ENCODE measurements at regions not wholly inside any gene's neighbourhood (a gene's known extent, or its start where the extent isn't known, plus 50 kb on each side); places are given as distances from the start of the nearest gene placed in this dataset.
"Not testable (repeated sequence)": the region's sequence is repeated elsewhere in the genome, so short reads cannot be mapped to it uniquely, and the experiment has no call there.

DNA sequence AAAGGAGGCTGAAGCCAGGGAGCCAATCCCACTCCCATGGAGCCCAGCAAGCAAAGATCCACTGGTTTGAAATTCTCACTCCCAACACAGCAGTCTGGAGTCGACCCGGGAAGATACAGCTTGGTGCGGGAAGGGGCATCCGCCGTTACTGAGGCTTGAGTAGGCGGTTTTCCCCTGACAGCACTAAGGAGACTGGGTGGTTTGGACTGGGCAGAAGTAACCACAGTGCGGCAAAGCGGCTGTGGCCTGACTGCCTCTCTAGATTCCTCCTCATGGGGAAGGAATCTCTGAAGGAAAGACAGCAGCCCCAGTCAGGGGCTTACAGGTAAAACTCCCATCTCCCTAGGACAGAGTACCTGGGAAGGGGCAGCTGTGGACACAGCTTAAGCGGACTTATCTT, 261.6 kb upstream of the KYNU start:
- no peak for DNase-seq

GRCh38 chr2:142613193-142613592, 264.3 kb upstream of the KYNU start:
- not testable (repeated sequence) for DNase-seq

DNA sequence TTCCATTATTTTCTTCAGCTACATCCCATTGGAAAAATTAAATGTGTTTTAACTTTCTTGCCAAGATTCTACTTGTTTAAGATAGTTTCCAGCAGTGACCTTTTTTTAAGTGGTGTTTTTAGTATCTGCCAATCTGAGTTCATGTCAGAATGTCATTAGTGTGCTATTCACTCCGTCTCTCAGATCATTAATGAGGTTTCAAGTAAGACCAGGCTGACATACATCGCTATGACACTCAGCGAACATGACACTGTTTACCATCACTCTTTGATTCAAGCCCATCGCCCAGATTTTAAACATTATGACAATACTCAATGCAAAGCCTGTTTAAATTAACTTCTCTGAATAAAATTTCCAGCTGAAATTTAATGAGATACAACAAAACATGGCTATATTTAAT, 272.0 kb upstream of the KYNU start:
- no peak for DNase-seq

GRCh38 chr2:142603759-142604158, 273.7 kb upstream of the KYNU start:
- DNase-seq = no peak

- DNase-seq = peak; percentile 74
Measured at GRCh38 chr2:142602418-142602989, 275.0 kb upstream of the KYNU start.

DNA sequence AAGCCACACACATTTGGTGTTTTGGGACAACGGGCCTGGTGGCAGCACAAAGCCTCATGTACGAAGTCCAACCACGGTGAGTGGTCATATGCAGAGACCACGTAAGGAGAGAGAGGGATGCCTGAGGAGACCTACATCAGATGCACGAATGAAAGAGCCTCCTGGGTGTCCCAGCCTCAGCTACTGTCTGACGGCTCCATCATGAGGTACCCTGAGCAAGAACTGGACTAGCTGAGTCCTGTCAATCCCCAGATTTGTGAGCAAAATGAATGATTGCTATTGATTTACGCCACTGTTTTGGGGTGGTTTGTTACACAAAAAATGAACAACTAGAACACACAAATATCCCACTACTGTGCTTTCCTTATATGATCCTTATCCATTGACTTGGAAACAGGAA, 275.7 kb upstream of the KYNU start:
- DNase-seq = no peak

DNA sequence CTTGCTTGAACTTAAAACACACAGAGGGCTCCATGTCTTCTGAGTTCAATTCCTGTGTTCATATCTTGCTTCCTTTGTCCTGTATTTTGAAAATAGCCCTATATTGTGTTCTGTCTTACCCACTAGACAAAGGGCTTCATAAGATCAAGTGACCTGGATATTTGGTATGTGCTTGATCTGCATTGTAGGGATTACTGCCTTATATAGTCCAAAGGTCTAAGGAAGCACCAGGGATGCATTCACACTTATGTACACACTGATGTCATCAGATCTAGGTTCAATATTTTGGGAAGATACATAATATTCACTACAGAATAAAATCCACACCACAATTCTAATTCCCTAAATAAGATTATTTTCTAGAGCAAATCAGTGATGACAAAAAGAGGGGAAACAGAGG, 278.0 kb upstream of the KYNU start:
- no peak for DNase-seq

DNA sequence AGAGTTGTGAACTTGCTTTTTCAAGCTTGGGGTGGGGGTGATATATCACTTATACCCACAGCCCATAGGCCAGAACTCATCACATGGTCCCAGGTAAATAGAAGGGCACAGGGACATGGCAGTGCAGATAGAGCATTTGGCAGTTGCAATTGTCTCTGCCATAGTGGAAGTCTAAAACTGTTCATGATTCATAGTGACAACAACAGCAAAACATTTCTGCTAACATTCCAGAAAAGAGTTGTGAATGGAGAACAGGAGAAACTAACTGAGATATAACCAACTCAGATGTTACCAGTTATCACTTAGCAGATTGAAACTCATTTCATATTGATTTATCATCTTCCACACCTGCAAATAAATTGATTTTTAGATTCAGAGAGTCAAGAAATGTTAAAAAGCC, 278.6 kb upstream of the KYNU start:
- DNase-seq = no peak

DNA sequence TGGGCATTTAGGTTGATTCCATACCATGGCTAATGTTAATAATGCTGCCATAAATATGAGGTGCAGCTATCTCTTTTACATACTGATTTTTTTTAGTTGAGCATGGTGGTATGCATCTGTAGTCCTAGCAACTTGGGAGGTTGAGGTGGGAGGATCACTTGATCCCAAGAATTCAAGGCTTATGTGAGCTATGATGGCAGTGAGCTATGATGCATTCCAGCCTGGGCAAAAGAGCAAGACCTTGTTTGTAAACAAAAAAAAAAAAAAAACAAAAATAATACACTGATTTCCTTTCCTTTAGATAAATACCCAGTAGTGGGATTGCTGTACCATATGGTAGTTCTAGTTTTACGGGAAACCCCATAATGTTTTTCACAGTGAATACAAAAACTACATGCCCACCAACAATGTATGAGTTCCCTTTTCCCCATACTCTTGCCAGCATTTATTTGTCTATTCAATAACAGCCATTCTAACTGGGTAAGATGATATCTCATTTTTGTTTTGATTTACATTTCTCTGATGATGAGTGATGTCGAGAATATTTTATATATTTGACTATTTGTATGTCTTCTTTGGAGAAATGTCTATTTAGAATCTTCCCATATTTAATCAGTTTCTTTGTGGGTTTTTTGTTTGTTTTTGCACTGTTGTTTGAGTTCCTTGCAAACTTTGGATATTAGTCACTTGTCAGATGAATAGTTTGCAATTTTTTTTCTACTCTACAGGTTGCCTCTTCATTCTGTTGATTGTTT, 281.0 kb upstream of the KYNU start:
- DNase-seq = no peak

- DNase-seq = no peak
Measured at GRCh38 chr2:142594935-142595334, 282.5 kb upstream of the KYNU start.

DNA sequence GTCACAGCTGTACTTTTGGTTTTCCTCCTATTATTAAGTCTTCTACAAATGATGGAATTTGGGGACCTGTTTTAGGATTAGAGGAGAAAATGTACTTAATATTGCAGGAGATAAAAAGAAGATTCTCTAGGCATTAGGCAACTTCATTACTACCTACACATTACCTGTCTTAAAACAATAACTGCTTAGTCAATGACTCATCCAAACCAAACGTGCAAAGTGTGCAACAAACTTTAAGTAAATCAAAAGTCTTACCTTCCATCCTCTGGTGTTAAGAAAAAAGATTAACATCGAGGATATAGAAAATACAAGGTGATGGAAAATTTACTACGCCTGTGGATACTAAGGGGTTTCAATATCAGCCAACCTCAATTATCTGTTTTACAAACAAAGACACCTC, 285.3 kb upstream of the KYNU start:
- DNase-seq = no peak

DNA sequence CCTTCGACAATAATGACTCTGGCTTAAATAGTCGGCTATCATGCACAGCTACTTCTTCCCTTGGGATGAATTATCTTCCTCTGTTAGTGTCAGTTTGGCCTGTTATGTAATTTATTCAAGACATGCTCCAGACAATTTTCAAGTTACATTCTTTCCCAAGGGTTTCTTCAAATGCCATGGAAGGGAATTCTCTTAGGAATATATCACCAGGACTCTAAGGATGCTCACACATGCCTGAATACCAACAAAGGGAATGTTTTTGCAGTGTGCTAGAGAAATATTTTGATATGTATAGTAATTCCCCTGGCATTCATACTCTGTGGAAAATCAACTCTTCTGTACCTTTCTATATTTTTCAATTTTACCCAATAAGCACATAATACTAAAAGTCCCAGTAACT, 286.0 kb upstream of the KYNU start:
- no peak for DNase-seq

DNA sequence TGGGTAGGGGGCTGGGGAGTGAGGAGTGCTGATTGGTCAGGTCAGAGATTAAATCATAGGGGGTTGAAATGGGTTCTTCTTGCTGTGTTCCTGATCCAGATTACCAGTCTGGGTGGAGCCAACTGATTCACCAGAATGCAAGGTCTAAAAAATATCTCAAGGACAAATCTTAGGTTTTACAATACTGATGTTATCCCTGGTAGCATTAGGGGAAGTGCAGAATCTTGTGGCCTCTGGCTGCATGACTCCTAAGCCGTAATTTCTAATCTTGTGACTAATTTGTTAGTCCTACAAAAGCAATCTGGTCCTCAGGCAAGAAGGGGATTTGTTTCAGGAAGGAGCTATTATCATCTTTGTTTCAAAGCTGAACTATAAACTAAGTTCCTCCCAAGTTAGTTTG, 289.2 kb upstream of the KYNU start:
- no peak for DNase-seq

DNA sequence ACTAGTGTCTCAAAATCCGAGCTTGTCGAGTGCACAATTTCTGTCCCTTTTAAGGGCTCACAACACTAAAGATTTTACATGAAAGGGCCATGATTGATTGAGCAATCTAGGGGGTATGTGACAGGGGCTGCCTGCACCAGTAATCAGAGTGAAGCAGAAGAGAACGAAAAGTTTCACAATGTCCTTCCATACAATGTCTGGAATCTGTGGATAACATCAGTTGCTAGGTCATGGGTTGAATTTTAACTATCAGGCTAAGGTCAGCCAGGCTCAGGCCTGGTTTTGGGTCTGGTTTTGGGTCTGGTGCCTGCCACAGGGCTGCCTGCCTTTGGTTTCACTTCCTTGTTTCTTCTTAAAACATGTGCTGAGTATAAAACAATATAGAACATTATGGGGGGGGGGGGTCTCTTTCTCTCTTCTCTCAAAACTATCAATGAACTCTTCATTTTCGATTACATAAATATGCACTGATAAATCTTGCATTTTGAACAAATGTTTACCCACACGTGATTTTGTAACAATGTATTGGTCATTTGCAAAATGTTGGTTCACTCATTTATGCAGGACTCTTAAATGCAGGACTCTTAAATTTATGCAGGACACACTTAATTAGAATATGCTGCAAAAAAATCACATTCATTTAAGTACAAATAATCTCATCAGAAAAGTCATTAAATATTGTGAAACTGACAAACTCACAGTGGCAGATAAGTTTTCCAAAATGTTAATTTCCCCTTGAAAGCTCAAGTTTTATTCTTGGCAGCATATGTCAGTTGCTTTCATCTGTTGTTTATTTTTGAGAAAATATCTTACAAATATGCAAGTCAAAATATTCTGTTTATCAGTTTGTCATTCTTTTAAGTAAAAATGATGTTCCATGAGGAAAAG, 290.5 kb upstream of the KYNU start:
- no peak for DNase-seq

DNA sequence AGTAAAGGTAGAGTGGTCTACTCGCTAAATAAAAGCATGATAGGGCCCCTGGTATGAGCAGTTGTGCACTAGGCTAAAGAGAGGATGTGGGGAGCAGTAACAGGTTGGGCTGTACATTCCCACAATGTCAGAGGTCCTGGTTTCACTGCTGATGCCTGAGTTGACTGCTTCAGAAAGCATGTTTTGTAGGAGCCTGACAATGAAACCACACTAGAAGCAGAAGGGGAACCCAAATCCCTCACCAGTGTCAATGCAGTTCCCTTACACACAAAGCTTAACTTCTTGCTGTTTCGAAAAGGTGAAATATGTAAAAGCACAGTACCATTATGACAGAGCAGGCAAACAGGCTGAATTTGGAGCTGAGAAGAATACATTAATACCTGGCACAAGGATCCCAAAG, 291.7 kb upstream of the KYNU start:
- DNase-seq = no peak

- no peak for DNase-seq
Measured at GRCh38 chr2:142582317-142582716, 295.1 kb upstream of the KYNU start.

DNA sequence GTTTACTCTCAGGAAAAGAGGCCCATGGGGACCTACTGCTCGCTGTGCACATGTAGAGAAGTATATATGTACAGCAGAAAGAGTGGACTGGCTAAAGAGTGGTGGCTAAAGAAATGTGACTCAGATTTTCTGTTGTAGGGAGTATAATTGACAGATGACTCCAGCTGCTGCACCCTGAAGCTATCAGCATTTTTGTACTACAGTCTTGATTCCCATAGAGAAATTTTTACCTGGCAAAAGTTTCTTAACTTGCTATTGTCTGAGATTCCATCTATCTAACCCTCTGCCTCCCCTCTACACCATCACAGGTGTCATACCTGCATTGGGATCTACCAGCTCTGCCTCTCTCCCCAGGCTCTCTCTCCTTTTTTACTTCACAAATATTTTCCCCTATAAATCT, 296.0 kb upstream of the KYNU start:
- DNase-seq = no peak

GRCh38 chr2:142580691-142581090, 296.8 kb upstream of the KYNU start:
- DNase-seq = no peak

- DNase-seq = no peak
Measured at GRCh38 chr2:142575561-142575960, 301.9 kb upstream of the KYNU start.

- DNase-seq = no peak
Measured at GRCh38 chr2:142574388-142574787, 303.1 kb upstream of the KYNU start.

DNA sequence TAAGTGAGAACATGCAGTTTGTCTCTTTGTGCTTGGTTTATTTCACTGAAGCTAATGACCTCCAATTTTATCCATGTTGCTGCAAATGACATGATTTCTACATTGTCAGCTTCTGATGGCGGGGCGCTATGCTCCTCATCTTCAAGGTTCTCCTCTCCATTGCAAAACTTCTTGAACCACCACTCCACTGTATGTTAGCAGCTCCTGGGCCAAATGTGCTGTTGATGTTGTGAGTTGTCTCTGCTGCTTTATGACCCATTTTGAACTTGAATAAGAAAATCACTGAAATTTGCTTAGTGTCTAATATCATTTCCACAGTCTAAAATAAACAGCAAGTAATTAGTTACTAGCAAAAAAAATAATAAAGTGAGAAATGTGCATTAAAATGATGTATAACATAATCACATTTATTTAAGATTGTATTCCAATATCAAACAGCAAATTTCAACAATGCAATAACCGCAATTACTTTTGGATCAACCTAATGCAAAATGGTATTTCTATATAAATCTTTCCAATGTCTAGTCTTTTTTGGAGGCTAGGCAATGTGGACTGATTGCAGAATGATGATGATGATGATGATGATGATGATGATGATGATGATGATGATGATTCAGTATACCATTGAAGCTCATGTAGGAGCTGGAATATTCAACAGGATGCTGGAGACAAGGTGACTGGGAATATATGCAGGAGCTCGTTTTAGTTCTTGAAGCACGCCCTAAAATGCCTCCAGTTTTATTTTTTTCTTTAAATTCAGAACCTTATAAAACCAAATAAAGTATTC, 304.9 kb upstream of the KYNU start:
- DNase-seq = no peak

GRCh38 chr2:142571934-142572333, 305.5 kb upstream of the KYNU start:
- DNase-seq = no peak

- DNase-seq = no peak
Measured at GRCh38 chr2:142562900-142563299, 314.6 kb upstream of the KYNU start.

Data from NCI-H774 (cell line).